Osteoblast (primary cell): ENCODE measurements at regions not wholly inside any gene's neighbourhood (a gene's known extent, or its start where the extent isn't known, plus 50 kb on each side); places are given as distances from the start of the nearest gene placed in this dataset.

ENCODE experiments used
- DNase-seq: peaks from one replicate; pipeline ENCODE4 v3.0.0; 2011; ENCODE audit warnings: low spot score, mixed read lengths; ENCODE audit not compliant: insufficient read length; ENCODE audit errors: missing footprints
- H2AFZ ChIP-seq: 2 replicates; pipeline ENCODE4 v1.6.0; 2011; ENCODE audit warnings: mild to moderate bottlenecking, low read length
- H3K27ac ChIP-seq: 2 replicates; pipeline ENCODE4 v1.5.1; 2011; ENCODE audit warnings: mild to moderate bottlenecking, low read depth, low read length, moderate library complexity
- H3K27me3 ChIP-seq: 2 replicates; pipeline ENCODE4 v1.6.0; 2012; ENCODE audit warnings: mild to moderate bottlenecking, control low read depth, inconsistent platforms, low read length, moderate library complexity; ENCODE audit not compliant: insufficient read depth
- H3K36me3 ChIP-seq: 2 replicates; pipeline ENCODE4 v1.5.1; 2011; ENCODE audit warnings: mild to moderate bottlenecking, low read length, control low read depth, moderate library complexity; ENCODE audit not compliant: insufficient read depth
- H3K4me1 ChIP-seq: 2 replicates; pipeline ENCODE4 v1.5.1; 2011; ENCODE audit warnings: mild to moderate bottlenecking, low read length, control low read depth, moderate library complexity; ENCODE audit not compliant: insufficient read depth
- H3K4me2 ChIP-seq: 2 replicates; pipeline ENCODE4 v1.6.0; 2011; ENCODE audit warnings: mild to moderate bottlenecking, low read length; ENCODE audit not compliant: insufficient read depth
- H3K4me3 ChIP-seq: fragments of 200-600 bp; sonication (generic); 3 replicates; pipeline ENCODE4 v1.5.1; 2012; ENCODE audit warnings: mild to moderate bottlenecking, low read length, inconsistent platforms; ENCODE audit not compliant: insufficient read depth
- H3K79me2 ChIP-seq: 2 replicates; pipeline ENCODE4 v1.6.0; 2012; ENCODE audit warnings: mild to moderate bottlenecking, low read length, control low read depth, inconsistent platforms; ENCODE audit not compliant: insufficient read depth
- H3K9me3 ChIP-seq: 2 replicates; pipeline ENCODE4 v1.5.1; 2011; ENCODE audit warnings: low read depth, low read length, control low read depth
- H4K20me1 ChIP-seq: 2 replicates; pipeline ENCODE4 v1.6.0; 2012; ENCODE audit warnings: mild to moderate bottlenecking, low read length, control low read depth; ENCODE audit not compliant: insufficient read depth
- CTCF ChIP-seq: IDR thresholded peaks from 2 replicates; pipeline ENCODE4 v1.5.1; 2011; ENCODE audit warnings: mild to moderate bottlenecking, low read depth, low read length, moderate library complexity; ENCODE audit errors: extremely low read depth

DNA sequence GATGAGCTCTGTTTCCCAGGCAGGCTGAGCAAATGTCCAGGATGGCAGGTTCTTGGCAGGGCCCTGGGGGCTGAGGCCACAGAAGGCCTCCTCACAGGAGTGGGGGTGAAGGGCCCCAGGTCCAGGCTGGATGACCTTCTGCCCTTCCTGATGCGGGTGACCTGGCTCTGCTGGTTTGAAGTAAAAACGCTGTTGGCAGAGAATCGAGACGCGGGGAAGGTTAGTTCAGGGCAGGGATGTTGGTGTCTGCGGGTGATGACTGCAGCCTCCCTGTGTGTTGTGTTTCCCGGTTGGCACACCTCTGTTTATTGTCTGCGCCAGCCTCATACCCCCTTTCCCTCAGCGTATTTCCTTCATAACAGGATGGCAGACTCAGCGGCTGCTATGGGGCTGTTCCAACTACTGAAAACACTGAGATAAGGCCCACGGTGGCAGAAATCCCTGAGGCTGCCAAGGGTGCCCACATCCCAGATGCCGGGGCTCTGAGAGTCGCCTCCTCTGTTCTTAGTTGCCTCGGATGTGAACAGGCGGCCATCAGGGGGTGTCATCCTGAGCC lies 104.6 kb downstream of the METRNL start:
- peaks cover 4% of the 10 kb centered on the region for H3K9me3 ChIP-seq
- no peaks in the 10 kb centered on the region for H3K79me2 ChIP-seq
- H3K27me3 ChIP-seq, result no peaks in the 10 kb centered on the region
- TF ChIP-seq CTCF, result no peak
- no peaks in the 10 kb centered on the region for H3K36me3 ChIP-seq
- no peak overlapping the region for H3K4me2 ChIP-seq
- no peak overlapping the region for H2AFZ ChIP-seq
- H3K27ac ChIP-seq, result no peak overlapping the region
- no peaks in the 10 kb centered on the region for H4K20me1 ChIP-seq
- no peak overlapping the region for H3K4me3 ChIP-seq
- peak; percentile 35 for DNase-seq
- peaks cover 1% of the 10 kb centered on the region for H3K4me1 ChIP-seq

DNA sequence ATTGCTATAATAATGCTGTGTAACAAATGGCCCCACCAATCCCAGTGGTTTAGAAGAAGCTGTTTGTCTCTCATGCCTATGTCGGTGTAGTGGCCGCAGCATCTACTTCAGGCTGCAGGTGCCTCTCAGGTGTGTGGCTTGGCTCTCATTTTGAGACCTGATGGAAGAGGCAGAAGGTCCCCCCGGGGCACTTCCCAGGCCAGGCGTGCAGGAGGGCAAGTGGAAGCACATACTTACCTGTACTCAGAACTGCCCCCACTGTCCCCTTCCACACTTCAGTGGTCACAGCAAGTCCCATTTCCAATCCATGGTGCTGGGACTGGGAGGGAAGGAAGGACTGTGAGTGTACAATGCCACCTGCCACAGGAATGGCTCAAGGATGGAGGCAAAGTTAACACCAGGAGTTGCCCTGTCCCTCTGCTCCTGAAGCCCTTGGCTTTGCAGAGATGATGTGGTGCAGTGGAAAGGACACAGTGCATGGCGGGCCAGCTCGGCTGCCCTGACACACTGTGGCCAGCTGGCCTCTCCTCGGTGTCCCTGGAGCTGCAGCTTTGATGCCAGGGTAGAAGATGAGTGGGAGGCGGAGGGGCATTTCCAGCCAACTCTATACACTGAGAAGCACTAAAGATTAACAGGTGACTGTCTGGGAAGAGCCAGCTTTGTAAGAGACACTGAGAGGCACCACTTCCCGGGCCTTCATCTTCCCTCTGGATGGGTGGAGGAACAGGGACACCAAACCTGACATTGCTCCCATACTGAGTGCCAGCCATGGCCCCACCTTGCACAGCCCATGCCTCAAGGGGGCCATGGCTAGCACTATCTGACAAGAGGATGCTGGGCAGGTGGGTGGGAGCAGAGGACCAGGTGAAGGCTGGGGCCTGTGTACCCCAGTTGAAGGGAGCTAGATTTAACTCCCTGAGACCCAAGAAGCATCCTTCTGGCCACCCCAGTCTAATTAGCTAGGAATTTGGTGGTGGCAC lies 105.9 kb downstream of the METRNL start:
- Histone ChIP-seq H4K20me1 (no peaks in the 10 kb centered on the region), H2AFZ (no peak overlapping the region), H3K27ac (no peak overlapping the region), H3K4me3 (no peak overlapping the region), H3K4me2 (no peak overlapping the region), H3K36me3 (no peaks in the 10 kb centered on the region), H3K79me2 (no peaks in the 10 kb centered on the region), H3K27me3 (no peaks in the 10 kb centered on the region), H3K9me3 (peaks cover 4% of the 10 kb centered on the region), H3K4me1 (peaks cover 14% of the 10 kb centered on the region)
- peak; percentile 81 for DNase-seq
- no peak for TF ChIP-seq CTCF

- no peaks in the 10 kb centered on the region for H4K20me1 ChIP-seq
- H3K27me3 ChIP-seq, result no peaks in the 10 kb centered on the region
- H3K9me3 ChIP-seq, result peaks cover 4% of the 10 kb centered on the region
- peak; percentile 52 for DNase-seq
- H2AFZ ChIP-seq, result no peak overlapping the region
- H3K27ac ChIP-seq, result no peak overlapping the region
- no peaks in the 10 kb centered on the region for H3K36me3 ChIP-seq
- H3K79me2 ChIP-seq, result no peaks in the 10 kb centered on the region
- no peak for TF ChIP-seq CTCF
- no peak overlapping the region for H3K4me2 ChIP-seq
- H3K4me1 ChIP-seq, result peaks cover 16% of the 10 kb centered on the region
- no peak overlapping the region for H3K4me3 ChIP-seq
Measured at GRCh38 chr17:83186226-83186625, 106.8 kb downstream of the METRNL start.

- H4K20me1 ChIP-seq, result no peaks in the 10 kb centered on the region
- no peak overlapping the region for H3K27ac ChIP-seq
- no peak overlapping the region for H3K4me2 ChIP-seq
- H2AFZ ChIP-seq, result no peak overlapping the region
- H3K4me3 ChIP-seq, result no peak overlapping the region
- H3K36me3 ChIP-seq, result no peaks in the 10 kb centered on the region
- peaks cover 4% of the 10 kb centered on the region for H3K9me3 ChIP-seq
- H3K4me1 ChIP-seq, result peaks cover 18% of the 10 kb centered on the region
- no peaks in the 10 kb centered on the region for H3K27me3 ChIP-seq
- H3K79me2 ChIP-seq, result no peaks in the 10 kb centered on the region
- DNase-seq, result peak; percentile 15
- no peak for TF ChIP-seq CTCF
Measured at GRCh38 chr17:83186751-83187421, 107.5 kb downstream of the METRNL start.
